A549 (cell line): ENCODE measurements at regions not wholly inside any gene's neighbourhood (a gene's known extent, or its start where the extent isn't known, plus 50 kb on each side); places are given as distances from the start of the nearest gene placed in this dataset.

Experiments used
- CBX2 ChIP-seq: fragments of 200-600 bp; sonication (generic); IDR thresholded peaks from 2 replicates; pipeline ENCODE4 v1.6.1; 2016; ENCODE audit warnings: low read depth, mild to moderate bottlenecking, borderline replicate concordance
- CHD2 ChIP-seq: fragments of 150-350 bp; IDR thresholded peaks from 2 replicates; pipeline ENCODE4 v1.6.1; 2014; ENCODE audit warnings: low read length; ENCODE audit not compliant: partially characterized antibody
- CTCF ChIP-seq: fragments of >200 bp; sonication (Bioruptor Twin); formaldehyde crosslinking; IDR thresholded peaks from 3 replicates; pipeline ENCODE4 v1.5.1; 2016
- EP300 ChIP-seq, 2 experiments: fragments of >200 bp; sonication (Bioruptor Twin); formaldehyde crosslinking; IDR thresholded peaks; 2 replicates in 1 of 2; 3 replicates in 1 of 2; pipeline ENCODE4 v1.6.1; 2016 to 2017
- ESRRA ChIP-seq: fragments of 150-350 bp; IDR thresholded peaks from 2 replicates; pipeline ENCODE4 v1.6.1; 2014; ENCODE audit warnings: mild to moderate bottlenecking, low read length, borderline replicate concordance
- HDAC2 ChIP-seq: fragments of 200-600 bp; sonication (generic); IDR thresholded peaks from 2 replicates; pipeline ENCODE4 v1.6.1; 2016
- MYC ChIP-seq: IDR thresholded peaks from 2 replicates; pipeline ENCODE4 v1.6.1; 2012; ENCODE audit warnings: mild to moderate bottlenecking, inconsistent platforms, low read length, improper control_type of control experiment, borderline replicate concordance
- POLR2A ChIP-seq: IDR thresholded peaks from 2 replicates; pipeline ENCODE4 v1.6.1; 2012; ENCODE audit warnings: mild to moderate bottlenecking, low read length
- ZFP36 ChIP-seq: fragments of 450-650 bp; IDR thresholded peaks from 2 replicates; pipeline ENCODE4 v1.6.1; 2014; ENCODE audit warnings: borderline replicate concordance; ENCODE audit not compliant: partially characterized antibody

GRCh38 chr4:100093091-100093866 lies 97.0 kb downstream of the DDIT4L start:
- TF ChIP-seq CTCF (peak; percentile 60), HDAC2 (no peak), MYC (no peak), POLR2A (no peak), ESRRA (no peak), ZFP36 (no peak), CBX2 (no peak), CHD2 (no peak), EP300 (IDR thresholded peaks at IDR 0.05) (no peak)
